HEK293T (cell line): ENCODE measurements at regions not wholly inside any gene's neighbourhood (a gene's known extent, or its start where the extent isn't known, plus 50 kb on each side); places are given as distances from the start of the nearest gene placed in this dataset.

Source experiments
- BHLHE40 ChIP-seq: fragments of 450-650 bp; IDR thresholded peaks from 2 replicates; pipeline ENCODE4 v1.6.1; 2016; ENCODE audit warnings: mild to moderate bottlenecking, moderate library complexity, borderline replicate concordance
- CTBP1 ChIP-seq: fragments of 450-650 bp; IDR thresholded peaks from 2 replicates; pipeline ENCODE4 v1.6.1; 2016; ENCODE audit warnings: borderline replicate concordance
- ELF4 ChIP-seq: fragments of 450-650 bp; IDR thresholded peaks from 2 replicates; pipeline ENCODE4 v1.6.1; 2017; ENCODE audit warnings: antibody characterized with exemption
- FOXA1 ChIP-seq: fragments of 450-650 bp; IDR thresholded peaks from 2 replicates; pipeline ENCODE4 v1.6.1; 2016; ENCODE audit warnings: mild to moderate bottlenecking
- FOXK2 ChIP-seq: fragments of 450-650 bp; IDR thresholded peaks from 2 replicates; pipeline ENCODE4 v1.6.1; 2016; ENCODE audit warnings: mild to moderate bottlenecking
- L3MBTL2 ChIP-seq: fragments of 450-650 bp; conservative IDR thresholded peaks from 2 replicates; pipeline ENCODE4 v1.6.1; 2016; ENCODE audit warnings: mild to moderate bottlenecking
- SP1 ChIP-seq: fragments of 450-650 bp; IDR thresholded peaks from 2 replicates; pipeline ENCODE4 v1.6.1; 2017
- SUZ12 ChIP-seq: fragments of 450-650 bp; IDR thresholded peaks from 2 replicates; pipeline ENCODE4 v1.6.1; 2016; ENCODE audit warnings: mild to moderate bottlenecking

DNA sequence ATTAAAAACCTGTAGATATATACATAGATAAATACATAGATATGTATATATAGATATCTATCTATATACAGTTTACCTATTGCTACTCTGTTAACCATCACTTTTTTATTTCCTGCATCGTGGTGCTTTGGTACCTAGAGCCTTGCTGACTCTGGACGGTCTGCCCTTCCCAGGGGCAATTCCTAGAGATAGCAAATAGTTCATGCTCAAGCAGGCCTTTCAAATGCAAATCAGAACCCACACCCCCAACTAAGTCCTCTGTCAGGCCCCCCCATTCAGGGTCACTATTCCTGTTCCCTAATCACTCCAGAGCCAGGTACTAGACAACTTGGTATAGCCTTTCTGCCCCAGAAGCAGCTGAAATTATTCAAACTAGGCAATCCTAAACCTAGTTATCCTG, 273.5 kb upstream of the ADGRL3 start:
- TF ChIP-seq ELF4, result no peak
- TF ChIP-seq BHLHE40, result no peak
- TF ChIP-seq L3MBTL2, result no peak
- no peak for TF ChIP-seq SP1
- no peak for TF ChIP-seq CTBP1
- no peak for TF ChIP-seq SUZ12
- no peak for TF ChIP-seq FOXA1
- TF ChIP-seq FOXK2, result no peak
